Glutamatergic neuron (in vitro differentiated cells): ENCODE measurements at regions not wholly inside any gene's neighbourhood (a gene's known extent, or its start where the extent isn't known, plus 50 kb on each side); places are given as distances from the start of the nearest gene placed in this dataset.

ENCODE experiments used
- DNase-seq: peaks from one replicate; pipeline ENCODE4 v3.0.0; 2022
- H3K27ac Mint-ChIP-seq: one replicate; pipeline ENCODE4 v1.8.0; 2020; ENCODE audit warnings: mild to moderate bottlenecking, mixed read lengths, inconsistent platforms; ENCODE audit not compliant: unreplicated experiment
- H3K27me3 Mint-ChIP-seq: one replicate; pipeline ENCODE4 v1.8.0; 2020; ENCODE audit warnings: mild to moderate bottlenecking, moderate library complexity, mixed read lengths, inconsistent platforms; ENCODE audit not compliant: unreplicated experiment
- H3K36me3 Mint-ChIP-seq: one replicate; pipeline ENCODE4 v1.8.0; 2020; ENCODE audit warnings: mild to moderate bottlenecking, mixed read lengths, inconsistent platforms; ENCODE audit not compliant: unreplicated experiment
- H3K4me1 Mint-ChIP-seq: one replicate; pipeline ENCODE4 v1.8.0; 2020; ENCODE audit warnings: mild to moderate bottlenecking, low read depth, mixed read lengths, inconsistent platforms; ENCODE audit not compliant: unreplicated experiment
- H3K4me3 Mint-ChIP-seq: one replicate; pipeline ENCODE4 v1.8.0; 2020; ENCODE audit warnings: mild to moderate bottlenecking, mixed read lengths, inconsistent platforms; ENCODE audit not compliant: unreplicated experiment
- H3K9me3 Mint-ChIP-seq: one replicate; pipeline ENCODE4 v1.8.0; 2020; ENCODE audit warnings: mild to moderate bottlenecking, moderate library complexity, mixed read lengths, inconsistent platforms; ENCODE audit not compliant: unreplicated experiment
- CTCF ChIP-seq: fragments of 200-600 bp; sonication (generic); IDR thresholded peaks from one replicate; pipeline ENCODE4 v1.5.0; 2021; ENCODE audit not compliant: partially characterized antibody, unreplicated experiment

GRCh38 chr13:80462037-80462436 is 121.1 kb upstream of the SPRY2 start:
- no peak for DNase-seq
- peaks cover 2% of the 10 kb centered on the region for H3K4me1 Mint-ChIP-seq
- no peaks in the 10 kb centered on the region for H3K36me3 Mint-ChIP-seq
- H3K27me3 Mint-ChIP-seq = no peaks in the 10 kb centered on the region
- no peaks in the 10 kb centered on the region for H3K9me3 Mint-ChIP-seq
- TF ChIP-seq CTCF = no peak
- H3K4me3 Mint-ChIP-seq = no peak overlapping the region
- no peak overlapping the region for H3K27ac Mint-ChIP-seq

- Mint-ChIP-seq H3K36me3 (no peaks in the 10 kb centered on the region), H3K27me3 (no peaks in the 10 kb centered on the region), H3K9me3 (no peaks in the 10 kb centered on the region), H3K4me1 (peaks cover 2% of the 10 kb centered on the region), H3K27ac (no peak overlapping the region), H3K4me3 (no peak overlapping the region)
- DNase-seq = no peak
- no peak for TF ChIP-seq CTCF
These were observed 117.6 kb upstream of the SPRY2 start for GRCh38 chr13:80458543-80458942.

DNA sequence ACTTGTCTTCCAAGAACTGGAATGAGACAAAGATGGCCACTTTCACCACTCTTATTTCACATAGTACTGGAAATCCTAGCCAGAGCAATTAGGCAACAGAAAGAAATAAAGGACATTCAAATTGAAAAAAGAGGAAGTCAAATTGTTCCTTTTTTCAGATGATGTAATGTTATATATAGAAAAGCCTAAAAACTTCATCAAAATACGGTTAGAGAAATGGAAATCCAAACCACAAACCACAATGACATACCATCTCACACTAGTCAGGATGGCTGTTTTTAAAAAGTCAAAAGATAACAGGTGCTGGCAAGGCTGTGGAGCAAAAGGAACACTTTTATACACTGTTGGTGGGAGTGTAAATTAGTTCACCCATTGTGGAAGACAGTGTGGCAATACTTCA is 113.3 kb upstream of the SPRY2 start:
- no peaks in the 10 kb centered on the region for H3K27me3 Mint-ChIP-seq
- H3K9me3 Mint-ChIP-seq = no peaks in the 10 kb centered on the region
- H3K4me3 Mint-ChIP-seq = no peak overlapping the region
- H3K36me3 Mint-ChIP-seq = no peaks in the 10 kb centered on the region
- no peak overlapping the region for H3K27ac Mint-ChIP-seq
- DNase-seq = no peak
- H3K4me1 Mint-ChIP-seq = peaks cover 2% of the 10 kb centered on the region
- no peak for TF ChIP-seq CTCF

- DNase-seq = no peak
- no peak for TF ChIP-seq CTCF
- Mint-ChIP-seq H3K27ac (no peak overlapping the region), H3K9me3 (no peaks in the 10 kb centered on the region), H3K4me3 (no peak overlapping the region), H3K27me3 (no peaks in the 10 kb centered on the region), H3K4me1 (peaks cover 3% of the 10 kb centered on the region), H3K36me3 (no peaks in the 10 kb centered on the region)
These were observed 111.4 kb upstream of the SPRY2 start for GRCh38 chr13:80452279-80452678.

GRCh38 chr13:80451641-80452040 is 110.7 kb upstream of the SPRY2 start:
- H3K9me3 Mint-ChIP-seq = no peaks in the 10 kb centered on the region
- H3K27ac Mint-ChIP-seq = no peak overlapping the region
- H3K4me3 Mint-ChIP-seq = no peak overlapping the region
- H3K36me3 Mint-ChIP-seq = no peaks in the 10 kb centered on the region
- H3K27me3 Mint-ChIP-seq = no peaks in the 10 kb centered on the region
- no peak for DNase-seq
- TF ChIP-seq CTCF = no peak
- H3K4me1 Mint-ChIP-seq = peaks cover 3% of the 10 kb centered on the region
